Keratinocyte (primary cell): ENCODE measurements at regions not wholly inside any gene's neighbourhood (a gene's known extent, or its start where the extent isn't known, plus 50 kb on each side); places are given as distances from the start of the nearest gene placed in this dataset.
A peak's percentile ranks its signal among the peaks of the same experiment; 100 is the strongest.

Experiments used
- DNase-seq: peaks from one replicate; pipeline ENCODE4 v3.0.0-alpha.2; 2011; ENCODE audit warnings: low read depth, missing footprints, low spot score
- FAIRE-seq: peaks from 2 replicates; lab custom pipeline; 2011; peaks lifted over from hg19 to GRCh38; lab: Jason Lieb, UNC
- H2AFZ ChIP-seq: 2 replicates; pipeline ENCODE4 v1.6.0; 2012; ENCODE audit warnings: low read length, control low read depth, inconsistent platforms; ENCODE audit not compliant: control insufficient read depth
- H3K27ac ChIP-seq: 2 replicates; pipeline ENCODE4 v1.5.1; 2011; ENCODE audit warnings: low read length; ENCODE audit not compliant: control insufficient read depth, insufficient read depth
- H3K27me3 ChIP-seq: 3 replicates; pipeline ENCODE4 v1.6.0; 2011; ENCODE audit warnings: low read length; ENCODE audit not compliant: control insufficient read depth, insufficient read depth; ENCODE audit errors: extremely low read depth
- H3K36me3 ChIP-seq, 2 experiments: 2 replicates in 1 of 2; 3 replicates in 1 of 2; pipeline ENCODE4 v1.5.1; 2011; ENCODE audit warnings: low read length in 2 of 2, mild to moderate bottlenecking in 1 of 2; ENCODE audit not compliant: control insufficient read depth in 2 of 2, insufficient read depth in 2 of 2; ENCODE audit errors: extremely low read depth in 1 of 2
- H3K4me1 ChIP-seq: 3 replicates; pipeline ENCODE4 v1.5.1; 2011; ENCODE audit warnings: low read length; ENCODE audit not compliant: control insufficient read depth, insufficient read depth; ENCODE audit errors: extremely low read depth
- H3K4me2 ChIP-seq: 3 replicates; pipeline ENCODE4 v1.6.0; 2011; ENCODE audit warnings: low read depth, low read length; ENCODE audit not compliant: control insufficient read depth, insufficient read depth; ENCODE audit errors: extremely low read depth
- H3K4me3 ChIP-seq, 3 experiments: fragments of 200-600 bp in 1 of 3; sonication (generic) in 1 of 3; 2 replicates in 2 of 3; 3 replicates in 1 of 3; pipeline ENCODE4 v1.5.1; 2011 to 2016; ENCODE audit warnings: low read length in 3 of 3, mild to moderate bottlenecking in 3 of 3, control low read depth in 2 of 3, inconsistent platforms in 1 of 3, low read depth in 1 of 3, mixed read lengths in 1 of 3, mixed run types in 1 of 3, moderate library complexity in 1 of 3; ENCODE audit not compliant: control insufficient read depth in 2 of 3, insufficient read depth in 2 of 3; ENCODE audit errors: extremely low read depth in 1 of 3
- H3K79me2 ChIP-seq: 2 replicates; pipeline ENCODE4 v1.6.0; 2012; ENCODE audit warnings: low read length; ENCODE audit not compliant: control insufficient read depth, insufficient read depth
- H3K9ac ChIP-seq: 3 replicates; pipeline ENCODE4 v1.6.0; 2011; ENCODE audit warnings: low read length; ENCODE audit not compliant: control insufficient read depth, insufficient read depth; ENCODE audit errors: extremely low read depth
- H3K9me1 ChIP-seq: 3 replicates; pipeline ENCODE4 v1.6.0; 2011; ENCODE audit warnings: low read length; ENCODE audit not compliant: control insufficient read depth, insufficient read depth; ENCODE audit errors: extremely low read depth
- H3K9me3 ChIP-seq: 2 replicates; pipeline ENCODE4 v1.5.1; 2012; ENCODE audit warnings: low read depth, low read length; ENCODE audit not compliant: control insufficient read depth
- H4K20me1 ChIP-seq: 3 replicates; pipeline ENCODE4 v1.6.0; 2011; ENCODE audit warnings: low read length; ENCODE audit not compliant: control insufficient read depth, insufficient read depth; ENCODE audit errors: extremely low read depth
- EZH2 ChIP-seq: IDR thresholded peaks from one replicate; pipeline ENCODE4 v1.6.1; 2012; ENCODE audit warnings: inconsistent platforms, mild to moderate bottlenecking, low read length, moderate library complexity
- dilution Hi-C: fragments of 300-500 bp; cut with MboI; formaldehyde crosslinking; loops from one replicate; pipeline ENCODE4 v1.7.0; 2020; ENCODE audit warnings: low sequenced_read_pairs; ENCODE audit not compliant: extremely low pct_ligation_motif_present
- TF ChIP-seq, protein P1 (sequence below), 3 experiments: IDR thresholded peaks in 1 of 3; conservative IDR thresholded peaks in 1 of 3; optimal IDR thresholded peaks in 1 of 3; 2 replicates in 2 of 3; 3 replicates in 1 of 3; pipeline versions ENCODE3 to v1.5.1; 2011; ENCODE audit warnings: low read length in 3 of 3, mild to moderate bottlenecking in 3 of 3, moderate library complexity in 2 of 3, control low read depth in 1 of 3, inconsistent platforms in 1 of 3; ENCODE audit not compliant: insufficient read depth in 2 of 3; ENCODE audit errors: extremely low read depth in 1 of 3

DNA sequence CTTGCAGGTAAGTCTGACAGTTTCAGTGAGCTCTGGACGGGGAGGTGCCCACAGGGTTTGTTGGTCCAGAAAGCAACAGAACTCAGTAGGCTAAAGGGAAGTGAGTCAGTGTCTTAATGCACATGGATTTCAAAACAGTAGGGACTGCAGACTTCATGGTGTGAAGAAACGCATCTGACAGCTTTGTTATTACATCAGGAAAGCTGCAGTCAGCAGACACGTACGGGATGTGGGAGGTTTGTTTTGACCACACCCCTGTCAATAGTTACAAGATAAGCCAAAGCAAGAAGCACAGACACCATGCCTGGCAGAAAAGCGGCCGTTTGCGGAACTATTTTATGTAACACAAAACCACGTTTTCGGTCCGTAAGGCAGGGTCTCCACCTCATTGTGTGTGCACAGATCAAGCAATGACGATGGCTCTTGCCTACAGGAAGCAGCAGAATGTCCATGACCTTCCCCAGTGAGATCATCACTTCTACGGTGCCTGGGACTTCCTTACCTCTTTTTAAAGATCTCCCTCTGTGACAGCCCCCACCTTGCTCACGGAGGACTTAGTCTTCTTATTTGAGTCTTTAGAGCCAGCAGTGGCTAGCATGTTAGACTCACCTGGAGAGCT lies 58.2 kb upstream of the FTH1 start:
- Histone ChIP-seq H4K20me1 (no peaks in the 10 kb centered on the region), H3K27me3 (no peaks in the 10 kb centered on the region), H3K9me1 (no peaks in the 10 kb centered on the region), H3K36me3 (no peaks in the 10 kb centered on the region), H3K27ac (peak overlapping the region; percentile 61), H3K79me2 (no peaks in the 10 kb centered on the region), H2AFZ (peak overlapping the region; percentile 24), H3K4me2 (peak overlapping the region; percentile 51), H3K9me3 (no peaks in the 10 kb centered on the region), H3K4me1 (peaks cover 12% of the 10 kb centered on the region), H3K9ac (peak overlapping the region; percentile 43), H3K4me3 (peak overlapping the region in 2 of 3 experiments; percentile 2 to 8)
- FAIRE-seq (peak; percentile 80), DNase-seq (peak; percentile 73)
- dilution Hi-C loops = no loop called here
- no peak for TF ChIP-seq EZH2
- TF ChIP-seq, protein P1, sequence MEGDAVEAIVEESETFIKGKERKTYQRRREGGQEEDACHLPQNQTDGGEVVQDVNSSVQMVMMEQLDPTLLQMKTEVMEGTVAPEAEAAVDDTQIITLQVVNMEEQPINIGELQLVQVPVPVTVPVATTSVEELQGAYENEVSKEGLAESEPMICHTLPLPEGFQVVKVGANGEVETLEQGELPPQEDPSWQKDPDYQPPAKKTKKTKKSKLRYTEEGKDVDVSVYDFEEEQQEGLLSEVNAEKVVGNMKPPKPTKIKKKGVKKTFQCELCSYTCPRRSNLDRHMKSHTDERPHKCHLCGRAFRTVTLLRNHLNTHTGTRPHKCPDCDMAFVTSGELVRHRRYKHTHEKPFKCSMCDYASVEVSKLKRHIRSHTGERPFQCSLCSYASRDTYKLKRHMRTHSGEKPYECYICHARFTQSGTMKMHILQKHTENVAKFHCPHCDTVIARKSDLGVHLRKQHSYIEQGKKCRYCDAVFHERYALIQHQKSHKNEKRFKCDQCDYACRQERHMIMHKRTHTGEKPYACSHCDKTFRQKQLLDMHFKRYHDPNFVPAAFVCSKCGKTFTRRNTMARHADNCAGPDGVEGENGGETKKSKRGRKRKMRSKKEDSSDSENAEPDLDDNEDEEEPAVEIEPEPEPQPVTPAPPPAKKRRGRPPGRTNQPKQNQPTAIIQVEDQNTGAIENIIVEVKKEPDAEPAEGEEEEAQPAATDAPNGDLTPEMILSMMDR (optimal IDR thresholded peaks at IDR 0.05 in 1 of 3, IDR thresholded peaks at IDR 0.05 in 1 of 3, conservative IDR thresholded peaks at IDR 0.05 in 1 of 3; ENCODE audit: extremely low read depth in 1 of 3, insufficient read depth in 2 of 3, low read length in 3 of 3) = no peak

DNA sequence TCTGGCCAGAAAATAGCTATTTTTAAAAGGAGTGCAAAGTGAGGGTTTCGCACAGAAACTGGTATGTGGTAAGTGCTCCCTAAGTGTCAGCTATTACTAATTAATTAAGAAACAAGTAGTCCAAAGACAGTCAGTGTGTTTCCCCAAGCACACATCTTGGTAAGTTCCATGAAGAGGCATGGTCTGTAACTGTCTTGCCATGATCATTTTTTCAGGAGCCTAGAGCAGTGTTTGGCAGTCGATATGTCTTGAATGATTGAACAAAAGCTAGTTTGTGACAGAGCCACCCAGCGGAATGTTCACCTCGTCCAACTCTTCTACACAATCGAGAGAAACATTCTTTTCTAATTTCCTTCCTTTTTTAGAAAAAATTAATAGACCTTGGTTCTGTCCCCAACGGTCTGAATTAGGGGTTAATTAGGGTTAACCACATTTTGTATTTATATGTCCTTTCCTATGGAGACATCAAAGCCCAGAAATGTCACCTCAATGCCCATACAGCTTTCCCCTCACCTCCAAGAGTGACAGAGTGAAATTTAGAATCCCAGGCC lies 57.6 kb upstream of the FTH1 start:
- Histone ChIP-seq H3K27me3 (no peaks in the 10 kb centered on the region), H4K20me1 (no peaks in the 10 kb centered on the region), H3K9ac (peak overlapping the region; percentile 34), H3K79me2 (no peaks in the 10 kb centered on the region), H3K4me3 (no peak overlapping the region), H3K9me1 (no peaks in the 10 kb centered on the region), H2AFZ (no peak overlapping the region), H3K9me3 (no peaks in the 10 kb centered on the region), H3K27ac (peak overlapping the region; percentile 61), H3K4me1 (peaks cover 12% of the 10 kb centered on the region), H3K4me2 (peak overlapping the region; percentile 51), H3K36me3 (no peaks in the 10 kb centered on the region)
- DNase-seq (no peak), FAIRE-seq (no peak)
- dilution Hi-C loops = no loop called here
- TF ChIP-seq EZH2 = no peak
- TF ChIP-seq, protein P1 (optimal IDR thresholded peaks at IDR 0.05 in 1 of 3, IDR thresholded peaks at IDR 0.05 in 1 of 3, conservative IDR thresholded peaks at IDR 0.05 in 1 of 3; ENCODE audit: extremely low read depth in 1 of 3, insufficient read depth in 2 of 3, low read length in 3 of 3) = no peak
